ENCODE measurements at regions not wholly inside any gene's neighbourhood (a gene's known extent, or its start where the extent isn't known, plus 50 kb on each side); places are given as distances from the start of the nearest gene placed in this dataset.

- no peak overlapping the region for H3K27ac Mint-ChIP-seq
- H3K36me3 Mint-ChIP-seq, result no peaks in the 10 kb centered on the region
- H3K4me3 Mint-ChIP-seq, result no peak overlapping the region
- H3K9me3 Mint-ChIP-seq (ENCODE audit: low read depth), result no peaks in the 10 kb centered on the region
- no peaks in the 10 kb centered on the region for H3K4me1 Mint-ChIP-seq (ENCODE audit: low read depth)
- H3K27me3 Mint-ChIP-seq, result peaks cover under 1% of the 10 kb centered on the region
Measured at GRCh38 chr5:6059137-6059800, 319.1 kb downstream of the MED10 start.

- Mint-ChIP-seq H3K4me3 (no peak overlapping the region), H3K36me3 (no peaks in the 10 kb centered on the region), H3K27ac (no peak overlapping the region), H3K9me3 (ENCODE audit: low read depth) (no peaks in the 10 kb centered on the region), H3K4me1 (ENCODE audit: low read depth) (no peaks in the 10 kb centered on the region), H3K27me3 (peaks cover 2% of the 10 kb centered on the region)
Measured at GRCh38 chr5:6058055-6058715, 320.2 kb downstream of the MED10 start.

GRCh38 chr5:6056280-6056679 is 322.1 kb downstream of the MED10 start:
- Mint-ChIP-seq H3K4me1 (ENCODE audit: low read depth) (no peaks in the 10 kb centered on the region), H3K9me3 (ENCODE audit: low read depth) (no peaks in the 10 kb centered on the region), H3K4me3 (no peak overlapping the region), H3K27me3 (peaks cover 4% of the 10 kb centered on the region), H3K36me3 (no peaks in the 10 kb centered on the region), H3K27ac (no peak overlapping the region)

- no peak overlapping the region for H3K4me3 Mint-ChIP-seq
- H3K4me1 Mint-ChIP-seq (ENCODE audit: low read depth), result no peaks in the 10 kb centered on the region
- H3K27ac Mint-ChIP-seq, result no peak overlapping the region
- H3K36me3 Mint-ChIP-seq, result no peaks in the 10 kb centered on the region
- H3K27me3 Mint-ChIP-seq, result peaks cover 6% of the 10 kb centered on the region
- peaks cover 3% of the 10 kb centered on the region for H3K9me3 Mint-ChIP-seq (ENCODE audit: low read depth)
Measured at GRCh38 chr5:6049662-6050061, 328.7 kb downstream of the MED10 start.

- Mint-ChIP-seq H3K4me1 (ENCODE audit: low read depth) (no peaks in the 10 kb centered on the region), H3K9me3 (ENCODE audit: low read depth) (peaks cover 3% of the 10 kb centered on the region), H3K4me3 (no peak overlapping the region), H3K27ac (no peak overlapping the region), H3K27me3 (peaks cover 3% of the 10 kb centered on the region), H3K36me3 (no peaks in the 10 kb centered on the region)
Measured at GRCh38 chr5:6048746-6049145, 329.6 kb downstream of the MED10 start.

GRCh38 chr5:6046296-6046967 is 331.9 kb downstream of the MED10 start:
- Mint-ChIP-seq H3K27ac (no peak overlapping the region), H3K27me3 (peaks cover 3% of the 10 kb centered on the region), H3K4me3 (no peak overlapping the region), H3K36me3 (no peaks in the 10 kb centered on the region), H3K4me1 (ENCODE audit: low read depth) (no peaks in the 10 kb centered on the region), H3K9me3 (ENCODE audit: low read depth) (peaks cover 3% of the 10 kb centered on the region)

GRCh38 chr5:6043491-6044310 is 334.6 kb downstream of the MED10 start:
- H3K4me1 Mint-ChIP-seq (ENCODE audit: low read depth), result no peaks in the 10 kb centered on the region
- H3K27me3 Mint-ChIP-seq, result peaks cover 3% of the 10 kb centered on the region
- H3K27ac Mint-ChIP-seq, result no peak overlapping the region
- H3K9me3 Mint-ChIP-seq (ENCODE audit: low read depth), result no peaks in the 10 kb centered on the region
- no peaks in the 10 kb centered on the region for H3K36me3 Mint-ChIP-seq
- no peak overlapping the region for H3K4me3 Mint-ChIP-seq

- no peaks in the 10 kb centered on the region for H3K4me1 Mint-ChIP-seq (ENCODE audit: low read depth)
- no peak overlapping the region for H3K27ac Mint-ChIP-seq
- H3K36me3 Mint-ChIP-seq, result no peaks in the 10 kb centered on the region
- no peak overlapping the region for H3K4me3 Mint-ChIP-seq
- peaks cover 3% of the 10 kb centered on the region for H3K27me3 Mint-ChIP-seq
- no peaks in the 10 kb centered on the region for H3K9me3 Mint-ChIP-seq (ENCODE audit: low read depth)
Measured at GRCh38 chr5:6041977-6042550, 336.3 kb downstream of the MED10 start.

GRCh38 chr5:6039111-6039510 is 339.2 kb downstream of the MED10 start:
- Mint-ChIP-seq H3K4me1 (ENCODE audit: low read depth) (no peaks in the 10 kb centered on the region), H3K4me3 (no peak overlapping the region), H3K36me3 (no peaks in the 10 kb centered on the region), H3K27me3 (peaks cover 2% of the 10 kb centered on the region), H3K27ac (no peak overlapping the region), H3K9me3 (ENCODE audit: low read depth) (no peaks in the 10 kb centered on the region)

- Mint-ChIP-seq H3K4me1 (ENCODE audit: low read depth) (no peaks in the 10 kb centered on the region), H3K4me3 (no peak overlapping the region), H3K9me3 (ENCODE audit: low read depth) (no peaks in the 10 kb centered on the region), H3K27ac (no peak overlapping the region), H3K27me3 (no peaks in the 10 kb centered on the region), H3K36me3 (no peaks in the 10 kb centered on the region)
Measured at GRCh38 chr5:6036006-6036405, 342.3 kb downstream of the MED10 start.

GRCh38 chr5:6029811-6030271 is 348.5 kb downstream of the MED10 start:
- H3K27me3 Mint-ChIP-seq, result peaks cover 2% of the 10 kb centered on the region
- H3K27ac Mint-ChIP-seq, result no peak overlapping the region
- no peaks in the 10 kb centered on the region for H3K4me1 Mint-ChIP-seq (ENCODE audit: low read depth)

GRCh38 chr5:6026766-6027406 is 351.5 kb downstream of the MED10 start:
- no peaks in the 10 kb centered on the region for H3K9me3 Mint-ChIP-seq (ENCODE audit: low read depth)
- H3K36me3 Mint-ChIP-seq, result no peaks in the 10 kb centered on the region
- H3K4me1 Mint-ChIP-seq (ENCODE audit: low read depth), result no peaks in the 10 kb centered on the region
- no peak overlapping the region for H3K4me3 Mint-ChIP-seq
- peaks cover 5% of the 10 kb centered on the region for H3K27me3 Mint-ChIP-seq
- no peak overlapping the region for H3K27ac Mint-ChIP-seq

More at GRCh38 chr5:6029811-6030271, 348.5 kb downstream of the MED10 start:
- Mint-ChIP-seq H3K4me3 (no peak overlapping the region), H3K9me3 (ENCODE audit: low read depth) (no peaks in the 10 kb centered on the region), H3K36me3 (no peaks in the 10 kb centered on the region)

- no peak overlapping the region for H3K4me3 Mint-ChIP-seq
- no peaks in the 10 kb centered on the region for H3K4me1 Mint-ChIP-seq (ENCODE audit: low read depth)
- H3K27me3 Mint-ChIP-seq, result peaks cover 3% of the 10 kb centered on the region
- no peak overlapping the region for H3K27ac Mint-ChIP-seq
- H3K9me3 Mint-ChIP-seq (ENCODE audit: low read depth), result no peaks in the 10 kb centered on the region
- H3K36me3 Mint-ChIP-seq, result no peaks in the 10 kb centered on the region
Measured at GRCh38 chr5:6019612-6020011, 358.7 kb downstream of the MED10 start.

GRCh38 chr5:6013506-6013905 is 364.8 kb downstream of the MED10 start:
- Mint-ChIP-seq H3K4me1 (ENCODE audit: low read depth) (no peaks in the 10 kb centered on the region), H3K4me3 (no peak overlapping the region), H3K27me3 (peaks cover under 1% of the 10 kb centered on the region), H3K27ac (no peak overlapping the region), H3K9me3 (ENCODE audit: low read depth) (no peaks in the 10 kb centered on the region), H3K36me3 (no peaks in the 10 kb centered on the region)
